ENCODE measurements at regions not wholly inside any gene's neighbourhood (a gene's known extent, or its start where the extent isn't known, plus 50 kb on each side); places are given as distances from the start of the nearest gene placed in this dataset.

- Histone ChIP-seq H3K4me3 (ENCODE audit: low read length in 2 of 2) (no peak overlapping the region), H3K27ac (ENCODE audit: low read length) (no peak overlapping the region), H3K9ac (ENCODE audit: low read length in 2 of 2) (no peak overlapping the region), H3K9me3 (ENCODE audit: control insufficient read depth in 2 of 2, low read length in 2 of 2) (no peaks in the 10 kb centered on the region), H3K27me3 (ENCODE audit: control insufficient read depth in 1 of 2, insufficient read depth in 2 of 2, low read length in 2 of 2) (no peaks in the 10 kb centered on the region), H3K4me1 (ENCODE audit: control insufficient read depth, insufficient read depth, low read length) (no peaks in the 10 kb centered on the region), H3K36me3 (ENCODE audit: control insufficient read depth in 2 of 2, insufficient read depth in 2 of 2, low read length in 2 of 2) (no peaks in the 10 kb centered on the region)
Measured at GRCh38 chr11:93279851-93280347, 50.6 kb upstream of the DEUP1 start.
